ENCODE measurements at regions not wholly inside any gene's neighbourhood (a gene's known extent, or its start where the extent isn't known, plus 50 kb on each side); places are given as distances from the start of the nearest gene placed in this dataset.
A peak's percentile ranks its signal among the peaks of the same experiment; 100 is the strongest.

DNA sequence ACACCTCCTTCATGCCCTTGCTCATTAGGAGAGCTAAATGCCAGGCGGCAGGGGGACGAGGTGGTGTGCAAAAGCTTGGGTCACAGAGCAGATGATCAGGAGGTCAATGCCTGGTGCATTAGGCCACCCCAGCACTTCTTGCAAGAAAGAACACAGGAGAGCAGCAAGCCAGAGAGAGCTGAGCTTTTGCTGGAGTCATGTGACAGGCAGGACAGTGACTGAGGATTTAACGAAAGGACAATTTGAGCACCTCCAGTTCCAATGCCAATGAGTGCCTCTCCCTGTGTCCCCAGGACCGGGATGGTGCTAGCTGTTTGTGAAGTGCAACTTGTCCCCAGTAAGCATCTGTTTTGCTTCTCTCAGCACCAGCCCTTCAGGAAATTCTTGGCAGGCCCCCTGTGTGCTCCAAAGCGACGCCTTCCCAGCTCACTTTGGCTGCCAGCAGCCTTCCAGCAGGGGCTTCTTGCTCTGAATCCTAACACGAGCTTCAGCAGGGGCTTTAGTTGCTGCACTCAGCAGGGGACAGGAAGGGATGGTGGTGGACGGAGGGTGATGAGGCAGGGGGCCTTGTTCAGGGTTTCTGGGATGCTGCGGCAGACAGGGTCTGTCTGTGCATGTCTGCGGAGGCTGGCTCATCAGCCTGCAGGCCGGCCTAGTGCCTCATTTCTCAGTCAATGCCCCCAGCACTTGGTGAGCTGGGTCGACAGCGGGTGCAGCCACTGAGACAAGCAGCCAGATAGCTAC is 368.1 kb downstream of the RPS24 start:
- DNase-seq, result no peak

- DNase-seq, result no peak
These were observed 368.9 kb downstream of the RPS24 start for GRCh38 chr10:78402591-78402990.

DNA sequence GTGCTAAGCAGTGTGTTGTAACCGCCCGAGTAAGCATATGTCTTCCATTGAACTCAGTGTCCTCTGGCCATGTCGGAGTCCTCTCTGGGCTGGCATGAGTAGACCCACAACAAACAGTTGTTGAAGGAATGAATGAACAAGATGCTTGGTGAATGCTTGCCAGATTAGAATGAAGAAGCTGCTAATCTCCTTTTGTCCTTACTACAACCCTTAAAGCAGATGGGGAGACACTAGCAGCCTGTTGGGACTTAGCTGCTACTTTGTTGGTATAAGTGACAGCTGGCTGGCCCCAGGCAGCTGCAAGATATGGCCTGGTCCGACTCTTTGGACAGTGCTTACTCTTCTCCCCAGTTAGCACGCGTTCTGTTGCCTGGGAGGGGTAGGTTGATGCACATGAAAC is 370.1 kb downstream of the RPS24 start:
- DNase-seq, result no peak

- DNase-seq, result no peak
These were observed 370.6 kb downstream of the RPS24 start for GRCh38 chr10:78404296-78404695.

GRCh38 chr10:78405231-78405630 is 371.6 kb downstream of the RPS24 start:
- DNase-seq, result no peak

DNA sequence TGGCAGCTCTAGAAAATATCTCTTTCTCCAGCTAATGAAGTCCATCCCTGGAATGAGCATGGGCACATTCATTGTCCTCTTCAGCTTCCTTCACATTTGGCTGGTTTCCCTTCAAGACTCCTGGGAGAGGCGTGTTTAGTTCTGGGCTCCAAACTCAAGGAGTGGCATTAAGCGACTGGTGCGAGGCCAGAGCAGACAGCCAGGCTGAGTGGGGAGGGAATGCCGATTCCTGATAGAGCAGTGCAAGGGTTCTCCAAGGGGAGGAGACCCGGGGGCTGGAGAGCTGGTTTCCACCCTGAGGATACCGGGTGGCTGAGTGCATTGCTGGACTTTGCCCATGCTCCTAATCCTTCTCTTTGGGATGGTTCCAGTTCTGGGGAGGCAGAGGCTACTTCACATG is 372.1 kb downstream of the RPS24 start:
- DNase-seq, result no peak

GRCh38 chr10:78406648-78407008 is 373.0 kb downstream of the RPS24 start:
- DNase-seq, result no peak

- peak; percentile 86 for DNase-seq
These were observed 373.5 kb downstream of the RPS24 start for GRCh38 chr10:78407009-78407711.

GRCh38 chr10:78407966-78408365 is 374.3 kb downstream of the RPS24 start:
- DNase-seq, result no peak

GRCh38 chr10:78408671-78409472 is 375.2 kb downstream of the RPS24 start:
- no peak for DNase-seq

- DNase-seq, result no peak
These were observed 376.6 kb downstream of the RPS24 start for GRCh38 chr10:78410046-78410965.

GRCh38 chr10:78411716-78412115 is 378.1 kb downstream of the RPS24 start:
- no peak for DNase-seq

- no peak for DNase-seq
These were observed 378.9 kb downstream of the RPS24 start for GRCh38 chr10:78412605-78413004.

- no peak for DNase-seq
These were observed 379.7 kb downstream of the RPS24 start for GRCh38 chr10:78413076-78414055.

- DNase-seq, result no peak
These were observed 380.7 kb downstream of the RPS24 start for GRCh38 chr10:78414380-78414779.

DNA sequence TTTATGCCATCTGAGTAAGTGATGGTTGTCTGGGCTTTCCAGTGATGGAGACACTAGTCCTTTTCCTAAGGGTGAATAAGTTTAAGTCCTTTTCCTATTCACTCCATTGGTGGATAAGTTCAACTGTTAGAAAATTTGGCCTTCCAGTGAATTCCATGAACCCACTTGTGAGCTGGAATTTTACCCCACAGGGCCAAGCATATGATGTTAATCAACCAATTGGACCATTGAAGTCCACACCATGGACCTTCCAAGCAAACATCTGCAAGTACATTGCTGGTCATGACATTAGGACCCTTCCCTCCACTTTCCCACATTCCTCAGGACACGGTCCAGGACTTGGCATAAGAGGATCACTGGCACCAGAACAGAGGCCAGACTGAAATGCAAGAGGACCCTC is 381.4 kb downstream of the RPS24 start:
- DNase-seq, result no peak

- DNase-seq, result no peak
These were observed 382.7 kb downstream of the RPS24 start for GRCh38 chr10:78416031-78417011.

DNA sequence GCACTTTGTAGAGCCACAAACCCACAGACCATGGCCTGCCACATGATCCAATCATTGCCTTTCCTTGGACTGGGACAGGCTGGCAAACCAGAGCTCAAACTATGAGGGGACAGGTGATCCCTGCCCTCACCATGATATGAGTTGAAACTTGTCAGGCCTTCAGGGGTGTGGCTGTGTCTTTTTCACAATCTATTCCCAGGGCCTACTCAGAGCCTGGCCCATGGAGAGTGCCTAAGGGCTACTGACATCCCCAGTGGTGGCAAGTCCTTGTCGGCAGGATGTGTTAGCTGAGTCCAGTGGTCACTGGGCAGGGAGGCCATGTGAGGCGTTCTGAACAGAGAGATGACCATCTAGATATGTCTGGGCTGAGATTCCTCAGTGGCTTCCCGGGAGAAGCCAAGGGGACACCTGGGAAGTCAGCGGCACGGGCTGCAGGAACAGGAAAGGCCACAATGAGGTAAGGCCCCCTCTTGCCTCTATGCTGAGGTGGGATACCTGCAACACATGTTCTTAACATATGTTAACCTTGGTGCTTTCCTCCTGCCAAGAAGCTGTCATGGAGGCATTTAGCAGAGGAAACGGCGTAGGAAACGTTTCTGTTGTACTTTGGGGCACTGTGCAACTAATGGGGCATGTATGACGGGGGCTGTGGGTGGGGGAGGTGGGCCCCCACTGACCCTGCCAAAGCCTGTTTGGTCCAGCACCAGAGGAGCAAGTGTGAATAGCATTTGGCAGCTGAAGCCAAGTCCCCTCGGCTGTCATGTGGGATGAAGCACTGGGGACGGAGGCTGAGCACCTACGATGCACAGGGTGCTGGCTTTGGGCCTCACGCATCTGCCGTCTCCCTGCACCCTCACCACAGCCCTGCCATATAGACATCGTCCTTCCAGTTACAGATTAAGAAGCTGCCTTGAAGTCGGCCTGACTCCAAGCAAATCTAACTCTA is 384.0 kb downstream of the RPS24 start:
- DNase-seq, result no peak
